ENCODE measurements at regions not wholly inside any gene's neighbourhood (a gene's known extent, or its start where the extent isn't known, plus 50 kb on each side); places are given as distances from the start of the nearest gene placed in this dataset.

DNA sequence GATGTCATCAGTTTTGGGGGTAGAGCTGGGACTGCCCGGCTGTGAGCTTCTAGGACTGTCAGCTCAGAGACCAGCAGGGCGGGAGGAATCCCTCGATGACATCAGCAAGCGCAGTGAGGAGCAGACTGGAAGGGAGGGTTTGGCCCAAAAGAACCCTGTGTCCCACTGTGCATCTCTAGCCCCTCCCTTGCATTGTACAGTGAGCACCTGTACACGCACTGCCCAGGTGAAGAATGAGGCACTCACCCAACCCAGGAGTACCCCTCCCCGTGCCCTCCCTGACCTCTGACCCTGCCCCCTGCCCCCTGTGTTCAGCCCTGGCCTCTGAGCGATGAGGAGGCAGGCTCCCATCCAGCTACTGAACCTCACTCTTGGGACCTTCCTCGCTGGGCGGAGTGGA lies 92.9 kb downstream of the HMX1 start:
- TF ChIP-seq FOXP2 (optimal IDR thresholded peaks at IDR 0.05; ENCODE audit: borderline replicate concordance, extremely low read depth, extremely low read length, insufficient read depth) (no peak), SIN3A (IDR thresholded peaks at IDR 0.05; ENCODE audit: borderline replicate concordance, insufficient read depth, low read length) (no peak), TAF1 (IDR thresholded peaks at IDR 0.05; ENCODE audit: borderline replicate concordance, insufficient read depth, low read length) (no peak), POLR2AphosphoS5 (IDR thresholded peaks at IDR 0.05; ENCODE audit: low read depth, low read length) (no peak)
- TF ChIP-seq, protein P1, sequence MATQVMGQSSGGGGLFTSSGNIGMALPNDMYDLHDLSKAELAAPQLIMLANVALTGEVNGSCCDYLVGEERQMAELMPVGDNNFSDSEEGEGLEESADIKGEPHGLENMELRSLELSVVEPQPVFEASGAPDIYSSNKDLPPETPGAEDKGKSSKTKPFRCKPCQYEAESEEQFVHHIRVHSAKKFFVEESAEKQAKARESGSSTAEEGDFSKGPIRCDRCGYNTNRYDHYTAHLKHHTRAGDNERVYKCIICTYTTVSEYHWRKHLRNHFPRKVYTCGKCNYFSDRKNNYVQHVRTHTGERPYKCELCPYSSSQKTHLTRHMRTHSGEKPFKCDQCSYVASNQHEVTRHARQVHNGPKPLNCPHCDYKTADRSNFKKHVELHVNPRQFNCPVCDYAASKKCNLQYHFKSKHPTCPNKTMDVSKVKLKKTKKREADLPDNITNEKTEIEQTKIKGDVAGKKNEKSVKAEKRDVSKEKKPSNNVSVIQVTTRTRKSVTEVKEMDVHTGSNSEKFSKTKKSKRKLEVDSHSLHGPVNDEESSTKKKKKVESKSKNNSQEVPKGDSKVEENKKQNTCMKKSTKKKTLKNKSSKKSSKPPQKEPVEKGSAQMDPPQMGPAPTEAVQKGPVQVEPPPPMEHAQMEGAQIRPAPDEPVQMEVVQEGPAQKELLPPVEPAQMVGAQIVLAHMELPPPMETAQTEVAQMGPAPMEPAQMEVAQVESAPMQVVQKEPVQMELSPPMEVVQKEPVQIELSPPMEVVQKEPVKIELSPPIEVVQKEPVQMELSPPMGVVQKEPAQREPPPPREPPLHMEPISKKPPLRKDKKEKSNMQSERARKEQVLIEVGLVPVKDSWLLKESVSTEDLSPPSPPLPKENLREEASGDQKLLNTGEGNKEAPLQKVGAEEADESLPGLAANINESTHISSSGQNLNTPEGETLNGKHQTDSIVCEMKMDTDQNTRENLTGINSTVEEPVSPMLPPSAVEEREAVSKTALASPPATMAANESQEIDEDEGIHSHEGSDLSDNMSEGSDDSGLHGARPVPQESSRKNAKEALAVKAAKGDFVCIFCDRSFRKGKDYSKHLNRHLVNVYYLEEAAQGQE (IDR thresholded peaks at IDR 0.05; ENCODE audit: insufficient read depth in 1 of 2, low read depth in 2 of 2, low read length in 2 of 2) = no peak

DNA sequence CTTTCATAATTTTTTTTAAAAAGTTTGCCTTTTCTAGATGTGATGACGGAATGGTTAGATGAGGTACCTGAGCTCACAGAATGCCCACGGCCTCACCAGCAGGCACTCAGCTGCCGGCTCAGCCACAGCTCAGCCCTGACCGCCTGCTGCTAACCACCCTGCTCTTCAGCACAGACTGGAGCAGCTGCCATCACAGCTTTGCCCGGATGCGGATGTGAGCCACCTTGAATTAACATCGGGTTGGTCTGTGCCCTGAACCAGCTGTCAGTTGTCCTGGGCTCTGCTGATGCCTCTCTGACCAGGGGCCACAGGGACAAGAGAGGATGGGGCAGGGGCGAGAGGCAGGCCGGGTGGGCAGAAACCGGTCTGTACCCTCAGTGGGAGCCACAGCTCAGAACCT lies 93.3 kb downstream of the HMX1 start:
- TF ChIP-seq, protein P1 (IDR thresholded peaks at IDR 0.05; ENCODE audit: insufficient read depth in 1 of 2, low read depth in 2 of 2, low read length in 2 of 2) = no peak
- TF ChIP-seq FOXP2 (optimal IDR thresholded peaks at IDR 0.05; ENCODE audit: borderline replicate concordance, extremely low read depth, extremely low read length, insufficient read depth) (no peak), TAF1 (IDR thresholded peaks at IDR 0.05; ENCODE audit: borderline replicate concordance, insufficient read depth, low read length) (no peak), SIN3A (IDR thresholded peaks at IDR 0.05; ENCODE audit: borderline replicate concordance, insufficient read depth, low read length) (no peak), POLR2AphosphoS5 (IDR thresholded peaks at IDR 0.05; ENCODE audit: low read depth, low read length) (no peak)

DNA sequence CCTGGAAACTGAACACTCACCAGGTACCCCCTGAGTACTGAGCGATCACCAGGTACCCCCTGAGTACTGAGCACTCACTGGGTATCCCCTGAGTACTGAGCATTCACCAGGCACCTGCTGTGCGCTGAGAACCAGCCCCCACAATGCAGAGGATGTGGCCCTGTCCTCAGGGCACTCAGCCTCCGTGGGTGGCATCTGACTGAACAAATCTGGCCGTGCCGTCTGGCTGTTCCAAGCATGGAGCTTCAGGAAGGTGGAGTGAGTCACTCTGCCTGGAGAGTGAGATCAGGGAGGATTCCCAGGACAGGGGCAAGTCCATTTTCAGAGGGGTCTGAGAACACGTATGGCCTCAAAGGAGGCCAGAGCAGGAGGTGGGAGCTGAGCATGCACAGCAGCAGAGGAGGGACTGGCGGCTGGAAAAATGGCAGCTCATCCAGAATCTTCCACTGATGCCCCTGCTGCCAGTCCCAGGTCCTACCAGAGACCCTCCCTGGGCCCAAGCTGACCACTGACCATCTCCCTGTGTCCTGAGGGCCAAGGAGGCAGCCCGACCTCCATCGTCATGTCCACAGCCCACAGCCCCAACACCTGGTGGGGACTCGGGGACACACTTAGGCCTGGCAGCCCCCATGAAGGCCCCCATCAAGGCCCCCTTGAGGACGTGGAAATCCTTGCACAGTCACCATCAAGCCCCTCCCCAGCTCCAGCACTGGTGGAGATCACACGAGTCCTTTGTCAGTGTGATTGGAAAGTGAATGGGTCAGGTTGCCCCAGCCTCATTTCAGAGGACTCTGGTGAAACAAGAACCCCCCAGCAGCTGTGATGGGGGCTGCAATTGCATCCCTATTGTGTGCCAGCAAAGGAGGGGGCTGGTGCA lies 94.1 kb downstream of the HMX1 start:
- TF ChIP-seq FOXP2 (optimal IDR thresholded peaks at IDR 0.05; ENCODE audit: borderline replicate concordance, extremely low read depth, extremely low read length, insufficient read depth) = no peak
- TF ChIP-seq, protein P1 (IDR thresholded peaks at IDR 0.05; ENCODE audit: insufficient read depth in 1 of 2, low read depth in 2 of 2, low read length in 2 of 2) = no peak
- TF ChIP-seq POLR2AphosphoS5 (IDR thresholded peaks at IDR 0.05; ENCODE audit: low read depth, low read length) = no peak
- no peak for TF ChIP-seq SIN3A (IDR thresholded peaks at IDR 0.05; ENCODE audit: borderline replicate concordance, insufficient read depth, low read length)
- no peak for TF ChIP-seq TAF1 (IDR thresholded peaks at IDR 0.05; ENCODE audit: borderline replicate concordance, insufficient read depth, low read length)

DNA sequence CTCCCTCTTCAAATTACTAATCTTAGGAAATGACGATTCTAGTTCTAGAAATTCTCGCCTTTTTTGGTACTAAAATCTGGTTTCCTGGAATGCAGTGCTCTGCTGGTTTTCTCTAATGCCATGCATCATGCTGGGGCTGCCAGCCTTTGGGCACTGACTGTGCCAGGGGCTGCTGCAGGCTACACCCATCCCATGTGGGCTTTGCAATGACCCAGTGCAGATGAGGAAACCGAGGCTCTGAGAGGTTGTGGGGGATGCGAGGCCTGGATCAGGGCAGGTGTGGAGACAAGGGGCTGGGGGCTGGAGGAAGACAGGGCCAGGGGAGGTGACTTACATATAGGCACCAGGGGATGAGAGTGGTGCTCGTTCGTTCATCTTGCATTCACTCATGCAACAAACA lies 95.3 kb downstream of the HMX1 start:
- TF ChIP-seq TAF1 (IDR thresholded peaks at IDR 0.05; ENCODE audit: borderline replicate concordance, insufficient read depth, low read length) = no peak
- no peak for TF ChIP-seq FOXP2 (optimal IDR thresholded peaks at IDR 0.05; ENCODE audit: borderline replicate concordance, extremely low read depth, extremely low read length, insufficient read depth)
- TF ChIP-seq POLR2AphosphoS5 (IDR thresholded peaks at IDR 0.05; ENCODE audit: low read depth, low read length) = no peak
- TF ChIP-seq, protein P1 (IDR thresholded peaks at IDR 0.05; ENCODE audit: insufficient read depth in 1 of 2, low read depth in 2 of 2, low read length in 2 of 2) = no peak
- TF ChIP-seq SIN3A (IDR thresholded peaks at IDR 0.05; ENCODE audit: borderline replicate concordance, insufficient read depth, low read length) = no peak

Data from PFSK-1 (cell line).